ENCODE measurements at regions not wholly inside any gene's neighbourhood (a gene's known extent, or its start where the extent isn't known, plus 50 kb on each side); places are given as distances from the start of the nearest gene placed in this dataset.

DNA sequence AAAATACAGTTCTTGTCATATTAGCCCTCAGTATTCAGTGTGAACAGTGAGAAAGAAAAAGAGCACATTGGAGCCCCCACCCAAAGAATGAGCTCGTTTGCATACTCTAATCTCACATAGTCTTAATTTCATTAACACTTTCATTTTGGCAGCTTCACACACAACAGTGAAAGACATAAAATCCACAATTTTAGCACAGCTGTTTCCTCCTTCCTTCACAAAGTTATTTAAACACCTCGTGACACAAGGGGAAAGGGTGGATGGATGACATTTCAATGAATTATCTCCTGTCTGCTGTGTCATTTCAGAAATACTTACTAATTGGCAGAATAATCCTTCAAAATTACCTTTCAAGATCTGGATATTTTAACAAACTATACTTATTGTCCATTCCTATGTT lies 299.3 kb downstream of the KCNJ2 start (continued):
- TF ChIP-seq, protein P1, sequence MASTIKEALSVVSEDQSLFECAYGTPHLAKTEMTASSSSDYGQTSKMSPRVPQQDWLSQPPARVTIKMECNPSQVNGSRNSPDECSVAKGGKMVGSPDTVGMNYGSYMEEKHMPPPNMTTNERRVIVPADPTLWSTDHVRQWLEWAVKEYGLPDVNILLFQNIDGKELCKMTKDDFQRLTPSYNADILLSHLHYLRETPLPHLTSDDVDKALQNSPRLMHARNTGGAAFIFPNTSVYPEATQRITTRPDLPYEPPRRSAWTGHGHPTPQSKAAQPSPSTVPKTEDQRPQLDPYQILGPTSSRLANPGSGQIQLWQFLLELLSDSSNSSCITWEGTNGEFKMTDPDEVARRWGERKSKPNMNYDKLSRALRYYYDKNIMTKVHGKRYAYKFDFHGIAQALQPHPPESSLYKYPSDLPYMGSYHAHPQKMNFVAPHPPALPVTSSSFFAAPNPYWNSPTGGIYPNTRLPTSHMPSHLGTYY (CRISPR knock-in tag; IDR thresholded peaks at IDR 0.05): no peak
- TF ChIP-seq ZNF121 (CRISPR knock-in tag; IDR thresholded peaks at IDR 0.05): no peak

DNA sequence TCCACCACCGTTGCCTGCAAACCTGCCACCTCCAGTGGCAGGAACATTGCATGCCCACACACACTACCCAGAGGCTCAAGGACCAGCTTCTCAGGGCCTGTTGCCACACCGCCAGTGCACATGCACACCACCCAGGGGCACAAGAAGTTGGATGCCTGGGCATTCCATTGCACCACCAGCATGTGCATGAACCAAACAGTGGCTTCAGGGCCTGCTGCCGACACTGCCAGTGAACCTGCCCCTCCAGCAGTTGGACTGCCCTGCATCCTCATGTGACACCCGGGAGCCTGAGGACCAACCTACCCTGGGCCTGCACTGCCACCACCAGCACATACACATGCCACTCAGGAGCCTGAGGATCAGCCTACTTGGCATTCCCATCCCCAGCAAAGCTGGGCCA lies 303.7 kb downstream of the KCNJ2 start:
- Mint-ChIP-seq H3K4me1 (peaks cover 5% of the 10 kb centered on the region), H3K36me3 (no peaks in the 10 kb centered on the region), H3K27ac (no peak overlapping the region), H3K9me3 (no peaks in the 10 kb centered on the region), H3K4me3 (no peak overlapping the region), H3K27me3 (ENCODE audit: low read depth) (no peaks in the 10 kb centered on the region)
- ChIA-PET POLR2A (no interaction called here), CTCF (no interaction called here)
- DNase-seq (ENCODE audit: low spot score) (no peak), ATAC-seq (no peak)
- TF ChIP-seq ZNF219 (CRISPR knock-in tag; IDR thresholded peaks at IDR 0.05; ENCODE audit: borderline replicate concordance) (no peak), JAZF1 (CRISPR knock-in tag; IDR thresholded peaks at IDR 0.05) (no peak), CREB1 (CRISPR knock-in tag; IDR thresholded peaks at IDR 0.05) (no peak), KAT7 (CRISPR knock-in tag; IDR thresholded peaks at IDR 0.05; ENCODE audit: borderline replicate concordance) (no peak), EMX1 (CRISPR knock-in tag; IDR thresholded peaks at IDR 0.05) (no peak), FOXK1 (CRISPR knock-in tag; IDR thresholded peaks at IDR 0.05) (no peak), JUN (CRISPR knock-in tag; IDR thresholded peaks at IDR 0.05) (no peak), SMAD4 (CRISPR knock-in tag; IDR thresholded peaks at IDR 0.05) (no peak)
- TF ChIP-seq, protein P1 (CRISPR knock-in tag; IDR thresholded peaks at IDR 0.05): no peak
- TF ChIP-seq, protein P2, sequence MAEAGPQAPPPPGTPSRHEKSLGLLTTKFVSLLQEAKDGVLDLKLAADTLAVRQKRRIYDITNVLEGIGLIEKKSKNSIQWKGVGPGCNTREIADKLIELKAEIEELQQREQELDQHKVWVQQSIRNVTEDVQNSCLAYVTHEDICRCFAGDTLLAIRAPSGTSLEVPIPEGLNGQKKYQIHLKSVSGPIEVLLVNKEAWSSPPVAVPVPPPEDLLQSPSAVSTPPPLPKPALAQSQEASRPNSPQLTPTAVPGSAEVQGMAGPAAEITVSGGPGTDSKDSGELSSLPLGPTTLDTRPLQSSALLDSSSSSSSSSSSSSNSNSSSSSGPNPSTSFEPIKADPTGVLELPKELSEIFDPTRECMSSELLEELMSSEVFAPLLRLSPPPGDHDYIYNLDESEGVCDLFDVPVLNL (CRISPR knock-in tag; IDR thresholded peaks at IDR 0.05; ENCODE audit: borderline replicate concordance, low read depth): no peak
- TF ChIP-seq, protein P3, sequence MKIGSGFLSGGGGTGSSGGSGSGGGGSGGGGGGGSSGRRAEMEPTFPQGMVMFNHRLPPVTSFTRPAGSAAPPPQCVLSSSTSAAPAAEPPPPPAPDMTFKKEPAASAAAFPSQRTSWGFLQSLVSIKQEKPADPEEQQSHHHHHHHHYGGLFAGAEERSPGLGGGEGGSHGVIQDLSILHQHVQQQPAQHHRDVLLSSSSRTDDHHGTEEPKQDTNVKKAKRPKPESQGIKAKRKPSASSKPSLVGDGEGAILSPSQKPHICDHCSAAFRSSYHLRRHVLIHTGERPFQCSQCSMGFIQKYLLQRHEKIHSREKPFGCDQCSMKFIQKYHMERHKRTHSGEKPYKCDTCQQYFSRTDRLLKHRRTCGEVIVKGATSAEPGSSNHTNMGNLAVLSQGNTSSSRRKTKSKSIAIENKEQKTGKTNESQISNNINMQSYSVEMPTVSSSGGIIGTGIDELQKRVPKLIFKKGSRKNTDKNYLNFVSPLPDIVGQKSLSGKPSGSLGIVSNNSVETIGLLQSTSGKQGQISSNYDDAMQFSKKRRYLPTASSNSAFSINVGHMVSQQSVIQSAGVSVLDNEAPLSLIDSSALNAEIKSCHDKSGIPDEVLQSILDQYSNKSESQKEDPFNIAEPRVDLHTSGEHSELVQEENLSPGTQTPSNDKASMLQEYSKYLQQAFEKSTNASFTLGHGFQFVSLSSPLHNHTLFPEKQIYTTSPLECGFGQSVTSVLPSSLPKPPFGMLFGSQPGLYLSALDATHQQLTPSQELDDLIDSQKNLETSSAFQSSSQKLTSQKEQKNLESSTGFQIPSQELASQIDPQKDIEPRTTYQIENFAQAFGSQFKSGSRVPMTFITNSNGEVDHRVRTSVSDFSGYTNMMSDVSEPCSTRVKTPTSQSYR (CRISPR knock-in tag; IDR thresholded peaks at IDR 0.05): no peak
- TF ChIP-seq, protein P4, sequence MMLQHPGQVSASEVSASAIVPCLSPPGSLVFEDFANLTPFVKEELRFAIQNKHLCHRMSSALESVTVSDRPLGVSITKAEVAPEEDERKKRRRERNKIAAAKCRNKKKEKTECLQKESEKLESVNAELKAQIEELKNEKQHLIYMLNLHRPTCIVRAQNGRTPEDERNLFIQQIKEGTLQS (CRISPR knock-in tag; conservative IDR thresholded peaks at IDR 0.05): no peak
- TF ChIP-seq, protein P5, sequence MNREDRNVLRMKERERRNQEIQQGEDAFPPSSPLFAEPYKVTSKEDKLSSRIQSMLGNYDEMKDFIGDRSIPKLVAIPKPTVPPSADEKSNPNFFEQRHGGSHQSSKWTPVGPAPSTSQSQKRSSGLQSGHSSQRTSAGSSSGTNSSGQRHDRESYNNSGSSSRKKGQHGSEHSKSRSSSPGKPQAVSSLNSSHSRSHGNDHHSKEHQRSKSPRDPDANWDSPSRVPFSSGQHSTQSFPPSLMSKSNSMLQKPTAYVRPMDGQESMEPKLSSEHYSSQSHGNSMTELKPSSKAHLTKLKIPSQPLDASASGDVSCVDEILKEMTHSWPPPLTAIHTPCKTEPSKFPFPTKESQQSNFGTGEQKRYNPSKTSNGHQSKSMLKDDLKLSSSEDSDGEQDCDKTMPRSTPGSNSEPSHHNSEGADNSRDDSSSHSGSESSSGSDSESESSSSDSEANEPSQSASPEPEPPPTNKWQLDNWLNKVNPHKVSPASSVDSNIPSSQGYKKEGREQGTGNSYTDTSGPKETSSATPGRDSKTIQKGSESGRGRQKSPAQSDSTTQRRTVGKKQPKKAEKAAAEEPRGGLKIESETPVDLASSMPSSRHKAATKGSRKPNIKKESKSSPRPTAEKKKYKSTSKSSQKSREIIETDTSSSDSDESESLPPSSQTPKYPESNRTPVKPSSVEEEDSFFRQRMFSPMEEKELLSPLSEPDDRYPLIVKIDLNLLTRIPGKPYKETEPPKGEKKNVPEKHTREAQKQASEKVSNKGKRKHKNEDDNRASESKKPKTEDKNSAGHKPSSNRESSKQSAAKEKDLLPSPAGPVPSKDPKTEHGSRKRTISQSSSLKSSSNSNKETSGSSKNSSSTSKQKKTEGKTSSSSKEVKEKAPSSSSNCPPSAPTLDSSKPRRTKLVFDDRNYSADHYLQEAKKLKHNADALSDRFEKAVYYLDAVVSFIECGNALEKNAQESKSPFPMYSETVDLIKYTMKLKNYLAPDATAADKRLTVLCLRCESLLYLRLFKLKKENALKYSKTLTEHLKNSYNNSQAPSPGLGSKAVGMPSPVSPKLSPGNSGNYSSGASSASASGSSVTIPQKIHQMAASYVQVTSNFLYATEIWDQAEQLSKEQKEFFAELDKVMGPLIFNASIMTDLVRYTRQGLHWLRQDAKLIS (CRISPR knock-in tag; IDR thresholded peaks at IDR 0.05; ENCODE audit: borderline replicate concordance): no peak
- TF ChIP-seq, protein P6, sequence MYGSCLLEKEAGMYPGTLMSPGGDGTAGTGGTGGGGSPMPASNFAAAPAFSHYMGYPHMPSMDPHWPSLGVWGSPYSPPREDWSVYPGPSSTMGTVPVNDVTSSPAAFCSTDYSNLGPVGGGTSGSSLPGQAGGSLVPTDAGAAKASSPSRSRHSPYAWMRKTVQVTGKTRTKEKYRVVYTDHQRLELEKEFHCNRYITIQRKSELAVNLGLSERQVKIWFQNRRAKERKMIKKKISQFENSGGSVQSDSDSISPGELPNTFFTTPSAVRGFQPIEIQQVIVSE (CRISPR knock-in tag; IDR thresholded peaks at IDR 0.05; ENCODE audit: borderline replicate concordance): no peak
